ENCODE measurements at regions not wholly inside any gene's neighbourhood (a gene's known extent, or its start where the extent isn't known, plus 50 kb on each side); places are given as distances from the start of the nearest gene placed in this dataset.

GRCh38 chr2:151197184-151198108, 64.2 kb downstream of the RBM43 start:
- Histone ChIP-seq H3K27ac (ENCODE audit: low read length) (no peak overlapping the region), H3K4me3 (ENCODE audit: low read depth in 2 of 2, low read length in 2 of 2) (no peak overlapping the region), H3K27me3 (ENCODE audit: control insufficient read depth, insufficient read depth, low read length) (no peaks in the 10 kb centered on the region), H3K4me1 (ENCODE audit: control insufficient read depth, insufficient read depth, low read length) (no peaks in the 10 kb centered on the region), H3K36me3 (ENCODE audit: control insufficient read depth, insufficient read depth, low read length) (no peaks in the 10 kb centered on the region), H3K9me3 (ENCODE audit: control insufficient read depth, insufficient read depth, low read depth, low read length) (no peaks in the 10 kb centered on the region)
- ChIA-PET POLR2A (no interaction called here), CTCF (no interaction called here)
- ATAC-seq (no peak), DNase-seq (ENCODE audit: low read depth, low spot score) (no peak)
- intact Hi-C loops (cut with micrococcal nuclease; ENCODE audit: unreplicated experiment): no loop called here
- in situ Hi-C loops (cut with HindIII; ENCODE audit: low pct_unique_long_range_greater_than_20kb, low sequenced_read_pairs): no loop called here
- TF ChIP-seq, protein P1, sequence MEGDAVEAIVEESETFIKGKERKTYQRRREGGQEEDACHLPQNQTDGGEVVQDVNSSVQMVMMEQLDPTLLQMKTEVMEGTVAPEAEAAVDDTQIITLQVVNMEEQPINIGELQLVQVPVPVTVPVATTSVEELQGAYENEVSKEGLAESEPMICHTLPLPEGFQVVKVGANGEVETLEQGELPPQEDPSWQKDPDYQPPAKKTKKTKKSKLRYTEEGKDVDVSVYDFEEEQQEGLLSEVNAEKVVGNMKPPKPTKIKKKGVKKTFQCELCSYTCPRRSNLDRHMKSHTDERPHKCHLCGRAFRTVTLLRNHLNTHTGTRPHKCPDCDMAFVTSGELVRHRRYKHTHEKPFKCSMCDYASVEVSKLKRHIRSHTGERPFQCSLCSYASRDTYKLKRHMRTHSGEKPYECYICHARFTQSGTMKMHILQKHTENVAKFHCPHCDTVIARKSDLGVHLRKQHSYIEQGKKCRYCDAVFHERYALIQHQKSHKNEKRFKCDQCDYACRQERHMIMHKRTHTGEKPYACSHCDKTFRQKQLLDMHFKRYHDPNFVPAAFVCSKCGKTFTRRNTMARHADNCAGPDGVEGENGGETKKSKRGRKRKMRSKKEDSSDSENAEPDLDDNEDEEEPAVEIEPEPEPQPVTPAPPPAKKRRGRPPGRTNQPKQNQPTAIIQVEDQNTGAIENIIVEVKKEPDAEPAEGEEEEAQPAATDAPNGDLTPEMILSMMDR (IDR thresholded peaks at IDR 0.05): no peak
- no peak for TF ChIP-seq SIN3A (IDR thresholded peaks at IDR 0.05; ENCODE audit: borderline replicate concordance, insufficient read depth, low read depth, low read length)
- TF ChIP-seq, protein P2, sequence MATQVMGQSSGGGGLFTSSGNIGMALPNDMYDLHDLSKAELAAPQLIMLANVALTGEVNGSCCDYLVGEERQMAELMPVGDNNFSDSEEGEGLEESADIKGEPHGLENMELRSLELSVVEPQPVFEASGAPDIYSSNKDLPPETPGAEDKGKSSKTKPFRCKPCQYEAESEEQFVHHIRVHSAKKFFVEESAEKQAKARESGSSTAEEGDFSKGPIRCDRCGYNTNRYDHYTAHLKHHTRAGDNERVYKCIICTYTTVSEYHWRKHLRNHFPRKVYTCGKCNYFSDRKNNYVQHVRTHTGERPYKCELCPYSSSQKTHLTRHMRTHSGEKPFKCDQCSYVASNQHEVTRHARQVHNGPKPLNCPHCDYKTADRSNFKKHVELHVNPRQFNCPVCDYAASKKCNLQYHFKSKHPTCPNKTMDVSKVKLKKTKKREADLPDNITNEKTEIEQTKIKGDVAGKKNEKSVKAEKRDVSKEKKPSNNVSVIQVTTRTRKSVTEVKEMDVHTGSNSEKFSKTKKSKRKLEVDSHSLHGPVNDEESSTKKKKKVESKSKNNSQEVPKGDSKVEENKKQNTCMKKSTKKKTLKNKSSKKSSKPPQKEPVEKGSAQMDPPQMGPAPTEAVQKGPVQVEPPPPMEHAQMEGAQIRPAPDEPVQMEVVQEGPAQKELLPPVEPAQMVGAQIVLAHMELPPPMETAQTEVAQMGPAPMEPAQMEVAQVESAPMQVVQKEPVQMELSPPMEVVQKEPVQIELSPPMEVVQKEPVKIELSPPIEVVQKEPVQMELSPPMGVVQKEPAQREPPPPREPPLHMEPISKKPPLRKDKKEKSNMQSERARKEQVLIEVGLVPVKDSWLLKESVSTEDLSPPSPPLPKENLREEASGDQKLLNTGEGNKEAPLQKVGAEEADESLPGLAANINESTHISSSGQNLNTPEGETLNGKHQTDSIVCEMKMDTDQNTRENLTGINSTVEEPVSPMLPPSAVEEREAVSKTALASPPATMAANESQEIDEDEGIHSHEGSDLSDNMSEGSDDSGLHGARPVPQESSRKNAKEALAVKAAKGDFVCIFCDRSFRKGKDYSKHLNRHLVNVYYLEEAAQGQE (IDR thresholded peaks at IDR 0.05; ENCODE audit: insufficient read depth in 1 of 2, low read depth in 2 of 2, low read length in 1 of 2): no peak
- TF ChIP-seq TCF7L2 (IDR thresholded peaks at IDR 0.05; ENCODE audit: low read depth, low read length): no peak
- no peak for TF ChIP-seq POLR2AphosphoS5 (IDR thresholded peaks at IDR 0.05; ENCODE audit: low read depth, low read length)
- BruUV-seq (replicated peaks): no TSS peak

DNA sequence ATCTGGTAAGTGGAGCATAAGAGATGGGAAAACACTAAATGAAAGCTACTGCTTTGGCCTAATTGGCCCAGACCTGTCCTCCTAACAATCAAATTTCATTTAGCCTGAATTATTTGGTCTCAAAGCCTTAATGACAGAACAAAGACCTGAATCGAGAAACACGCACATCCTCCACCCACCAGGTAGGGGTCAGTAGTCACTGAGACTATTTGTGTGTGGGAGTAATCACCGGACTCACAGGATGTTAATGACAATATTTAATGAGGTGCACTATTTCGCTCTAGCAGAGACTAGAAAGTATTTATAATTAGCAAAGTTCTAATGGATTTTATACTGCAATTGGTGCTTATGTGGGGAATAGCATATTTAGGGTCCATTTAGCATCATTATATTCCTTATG, 68.1 kb downstream of the RBM43 start:
- H3K27ac ChIP-seq (ENCODE audit: low read length): no peak overlapping the region
- H3K36me3 ChIP-seq (ENCODE audit: control insufficient read depth, insufficient read depth, low read length): no peaks in the 10 kb centered on the region
- ChIA-PET CTCF (no interaction called here), POLR2A (no interaction called here)
- H3K4me3 ChIP-seq (ENCODE audit: low read depth in 2 of 2, low read length in 2 of 2): no peak overlapping the region
- intact Hi-C loops (cut with micrococcal nuclease; ENCODE audit: unreplicated experiment): no loop called here
- H3K4me1 ChIP-seq (ENCODE audit: control insufficient read depth, insufficient read depth, low read length): no peaks in the 10 kb centered on the region
- H3K9me3 ChIP-seq (ENCODE audit: control insufficient read depth, insufficient read depth, low read depth, low read length): no peaks in the 10 kb centered on the region
- in situ Hi-C loops (cut with HindIII; ENCODE audit: low pct_unique_long_range_greater_than_20kb, low sequenced_read_pairs): no loop called here
- TF ChIP-seq POLR2AphosphoS5 (IDR thresholded peaks at IDR 0.05; ENCODE audit: low read depth, low read length): no peak
- TF ChIP-seq, protein P2 (IDR thresholded peaks at IDR 0.05; ENCODE audit: insufficient read depth in 1 of 2, low read depth in 2 of 2, low read length in 1 of 2): no peak
- BruUV-seq (replicated peaks): no TSS peak
- DNase-seq (ENCODE audit: low read depth, low spot score) (no peak), ATAC-seq (no peak)
- no peaks in the 10 kb centered on the region; the same call in 1 of the 2 replicates for H3K27me3 ChIP-seq (ENCODE audit: control insufficient read depth, insufficient read depth, low read length)
